DMS 273 (cell line): ENCODE measurements at regions not wholly inside any gene's neighbourhood (a gene's known extent, or its start where the extent isn't known, plus 50 kb on each side); places are given as distances from the start of the nearest gene placed in this dataset.
A peak's percentile ranks its signal among the peaks of the same experiment; 100 is the strongest.

Experiments used
- DNase-seq: peaks from one replicate; lab custom pipeline; 2025; ENCODE audit not compliant: unreplicated experiment; lab: John Stamatoyannopoulos, UW

GRCh38 chr9:79176014-79176697, 395.6 kb upstream of the TLE4 start:
- DNase-seq = no peak

- no peak for DNase-seq
Observed at GRCh38 chr9:79184831-79185230, 386.9 kb upstream of the TLE4 start.

GRCh38 chr9:79185866-79186265, 385.9 kb upstream of the TLE4 start:
- DNase-seq = no peak

GRCh38 chr9:79189511-79189924, 382.2 kb upstream of the TLE4 start:
- no peak for DNase-seq

- DNase-seq = no peak
Observed at GRCh38 chr9:79193001-79193400, 378.8 kb upstream of the TLE4 start.

- DNase-seq = no peak
Observed at GRCh38 chr9:79193501-79194223, 378.1 kb upstream of the TLE4 start.

- DNase-seq = no peak
Observed at GRCh38 chr9:79195879-79196278, 375.9 kb upstream of the TLE4 start.

GRCh38 chr9:79196606-79197005, 375.2 kb upstream of the TLE4 start:
- no peak for DNase-seq

GRCh38 chr9:79200336-79200735, 371.4 kb upstream of the TLE4 start:
- DNase-seq = no peak

GRCh38 chr9:79201636-79202035, 370.1 kb upstream of the TLE4 start:
- no peak for DNase-seq

- no peak for DNase-seq
Observed at GRCh38 chr9:79208791-79209396, 362.9 kb upstream of the TLE4 start.

- no peak for DNase-seq
Observed at GRCh38 chr9:79210541-79211243, 361.1 kb upstream of the TLE4 start.

- no peak for DNase-seq
Observed at GRCh38 chr9:79213417-79214125, 358.2 kb upstream of the TLE4 start.

GRCh38 chr9:79215821-79216220, 355.9 kb upstream of the TLE4 start:
- DNase-seq = no peak

GRCh38 chr9:79220251-79220650, 351.5 kb upstream of the TLE4 start:
- no peak for DNase-seq

- no peak for DNase-seq
Observed at GRCh38 chr9:79220666-79221065, 351.1 kb upstream of the TLE4 start.

- no peak for DNase-seq
Observed at GRCh38 chr9:79221084-79221483, 350.7 kb upstream of the TLE4 start.

- no peak for DNase-seq
Observed at GRCh38 chr9:79222483-79222882, 349.3 kb upstream of the TLE4 start.

GRCh38 chr9:79224672-79225433, 346.9 kb upstream of the TLE4 start:
- peak; percentile 15 for DNase-seq

GRCh38 chr9:79233542-79233941, 338.2 kb upstream of the TLE4 start:
- DNase-seq = peak; percentile 66
